ENCODE measurements at regions not wholly inside any gene's neighbourhood (a gene's known extent, or its start where the extent isn't known, plus 50 kb on each side); places are given as distances from the start of the nearest gene placed in this dataset.

DNA sequence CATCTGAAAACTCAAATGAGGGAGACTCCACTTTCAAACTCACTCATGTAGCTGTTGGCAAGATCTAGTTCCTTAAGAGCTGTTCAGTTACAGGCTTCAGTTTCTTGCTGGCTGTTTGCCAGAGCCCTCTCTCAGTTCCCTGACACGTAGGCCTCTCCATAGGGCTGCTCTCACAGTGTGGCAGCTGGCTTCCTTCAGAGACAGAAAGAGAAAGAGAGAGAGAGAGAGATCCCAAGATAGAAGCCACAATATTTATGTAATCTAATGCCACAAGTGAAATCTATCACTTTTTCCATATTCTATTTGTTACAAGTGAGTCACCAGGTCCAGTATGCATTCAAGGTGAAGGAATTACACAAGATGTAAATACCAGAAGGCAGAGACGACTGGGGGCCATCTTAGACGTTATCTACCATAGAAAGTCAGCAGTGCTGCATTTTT is 168.8 kb downstream of the RCN1 start:
- in situ Hi-C loops (cut with HindIII; ENCODE audit: low sequenced_read_pairs), result no loop called here

DNA sequence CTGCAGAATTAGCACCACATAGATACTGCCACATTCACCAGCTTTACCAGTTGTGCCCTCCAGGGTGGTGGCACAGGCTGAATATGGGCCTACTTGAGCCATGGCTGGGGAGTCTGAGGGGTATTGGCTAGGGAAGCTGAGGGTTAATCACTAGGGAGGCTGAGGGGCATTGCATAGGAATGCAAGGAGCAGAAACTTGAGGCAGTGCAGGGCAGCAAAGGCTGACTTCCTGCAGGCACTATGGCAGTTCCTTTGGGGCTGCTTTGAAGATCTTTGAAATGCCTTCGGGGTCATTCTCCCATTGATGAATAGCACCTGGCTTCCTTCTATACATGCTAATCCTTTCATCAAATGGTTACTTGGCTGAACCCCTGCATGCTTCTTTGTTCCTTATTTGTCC is 171.5 kb downstream of the RCN1 start:
- in situ Hi-C loops (cut with HindIII; ENCODE audit: low sequenced_read_pairs), result no loop called here

DNA sequence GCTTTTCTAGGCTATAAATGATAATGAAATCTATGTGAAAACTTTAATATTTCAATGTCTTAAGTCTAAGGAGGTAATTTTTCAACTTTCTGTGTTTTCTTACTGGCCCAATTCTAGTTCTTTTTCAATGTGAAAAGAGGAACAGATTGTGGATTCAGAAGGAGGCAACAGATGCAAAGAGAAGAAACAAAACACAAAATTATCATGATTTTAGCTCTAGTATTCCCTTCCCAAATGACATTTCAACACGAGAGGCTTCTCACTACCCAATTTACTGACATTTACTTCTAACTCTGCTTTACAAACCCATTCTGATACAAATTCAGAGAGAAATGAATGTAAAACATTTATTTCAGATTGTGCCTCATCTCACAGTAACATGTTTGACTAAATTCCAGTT is 169.4 kb downstream of the WT1 start:
- in situ Hi-C loops (cut with HindIII; ENCODE audit: low sequenced_read_pairs), result no loop called here

DNA sequence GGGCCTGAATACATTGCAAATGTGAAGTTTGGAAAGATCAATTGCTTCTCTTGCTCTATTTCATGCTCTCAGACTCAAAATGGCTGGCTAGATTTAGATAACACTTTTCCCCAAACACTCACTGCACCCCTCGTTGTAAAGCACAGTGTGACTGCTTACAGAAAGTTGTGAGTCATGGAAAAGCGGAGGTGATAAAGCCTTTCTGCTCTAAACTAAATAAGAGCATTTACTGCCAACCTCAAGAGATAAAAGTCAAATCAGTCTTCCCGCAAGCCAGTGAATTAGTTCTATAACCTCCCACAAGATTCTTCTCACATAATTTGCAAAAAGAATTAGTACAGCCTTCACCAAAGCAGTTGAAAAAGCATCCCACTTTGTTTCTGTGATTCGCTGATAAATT is 168.7 kb downstream of the WT1 start:
- in situ Hi-C loops (cut with HindIII; ENCODE audit: low sequenced_read_pairs), result no loop called here

DNA sequence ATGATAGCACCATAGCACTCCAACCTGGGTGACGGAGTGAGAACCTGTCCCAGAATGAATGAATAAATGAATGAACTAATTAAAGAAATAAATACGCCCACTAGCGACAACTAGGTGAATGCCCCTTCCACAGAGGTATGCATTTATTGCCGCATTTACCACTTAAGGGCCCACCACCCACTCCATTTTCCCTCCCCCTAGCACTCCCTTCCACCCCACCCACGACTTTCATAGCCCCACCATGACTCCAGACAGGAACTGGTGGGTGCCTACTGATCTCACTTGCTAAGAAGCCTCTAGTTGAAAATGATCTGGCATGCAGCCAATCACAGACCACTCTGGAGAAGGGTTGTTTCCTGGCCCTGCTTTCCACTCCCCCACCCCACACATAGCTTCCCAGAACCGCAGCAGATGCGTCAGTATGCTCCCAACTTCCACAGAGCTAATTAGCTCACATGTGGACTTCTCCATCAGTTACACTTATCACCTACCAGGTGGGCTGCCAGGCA is 167.6 kb downstream of the WT1 start:
- in situ Hi-C loops (cut with HindIII; ENCODE audit: low sequenced_read_pairs), result no loop called here

DNA sequence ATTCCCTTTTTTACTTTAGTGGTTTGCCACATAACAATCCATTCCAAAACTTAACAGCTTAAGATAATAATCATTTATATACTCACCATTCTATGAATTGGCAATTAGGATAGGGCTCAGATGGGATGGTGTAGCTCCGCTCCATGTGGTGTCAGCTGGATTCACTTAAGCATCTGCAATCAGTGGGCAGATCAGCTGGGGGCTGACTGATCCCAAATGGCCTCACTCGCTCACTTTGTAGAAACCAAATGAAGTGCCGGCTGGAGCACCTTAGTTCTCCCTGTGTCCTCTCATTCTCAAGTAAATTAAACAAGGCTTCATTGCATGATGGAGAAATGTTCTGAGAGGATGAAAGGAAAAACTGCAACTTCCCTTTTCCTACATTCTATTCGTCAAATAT is 161.4 kb downstream of the WT1 start:
- in situ Hi-C loops (cut with HindIII; ENCODE audit: low sequenced_read_pairs), result no loop called here

DNA sequence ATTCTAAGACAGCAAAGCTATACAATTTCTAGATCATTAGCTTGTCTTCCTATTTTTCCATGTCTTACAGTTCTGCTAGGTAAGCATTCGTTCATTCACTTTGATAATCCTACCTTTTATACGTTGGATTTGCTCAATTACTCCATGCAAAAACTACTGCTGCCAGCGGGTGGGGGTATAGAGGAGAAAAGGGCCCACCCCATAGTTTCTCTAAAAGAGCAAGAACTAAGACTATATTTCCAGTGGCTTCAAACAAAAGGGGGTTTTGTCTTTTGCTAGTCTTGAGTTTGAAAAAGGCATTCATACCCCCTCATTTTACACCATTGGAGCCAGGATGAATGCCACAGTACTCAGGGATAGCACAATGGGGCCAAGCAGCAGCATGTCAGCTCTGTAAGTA is 155.7 kb downstream of the WT1 start:
- in situ Hi-C loops (cut with HindIII; ENCODE audit: low sequenced_read_pairs), result no loop called here

DNA sequence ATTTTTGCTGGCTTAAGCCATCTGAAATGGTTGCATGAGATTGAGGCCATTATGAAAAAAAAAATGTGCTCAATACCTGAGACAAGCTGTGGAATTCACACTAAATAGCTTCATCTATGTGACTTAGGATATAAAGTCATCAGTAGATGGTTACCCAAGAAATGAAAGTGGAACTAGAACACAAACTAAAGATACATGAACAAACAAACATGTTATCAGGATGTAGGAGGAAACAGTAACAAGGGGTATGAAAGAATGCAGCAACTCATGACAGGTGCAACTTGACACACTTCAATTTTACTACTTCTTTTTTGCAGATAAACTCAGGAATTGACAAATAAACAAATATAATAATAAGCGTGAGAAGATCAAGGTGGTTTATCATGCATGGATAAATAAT is 155.0 kb downstream of the WT1 start:
- in situ Hi-C loops (cut with HindIII; ENCODE audit: low sequenced_read_pairs), result no loop called here

DNA sequence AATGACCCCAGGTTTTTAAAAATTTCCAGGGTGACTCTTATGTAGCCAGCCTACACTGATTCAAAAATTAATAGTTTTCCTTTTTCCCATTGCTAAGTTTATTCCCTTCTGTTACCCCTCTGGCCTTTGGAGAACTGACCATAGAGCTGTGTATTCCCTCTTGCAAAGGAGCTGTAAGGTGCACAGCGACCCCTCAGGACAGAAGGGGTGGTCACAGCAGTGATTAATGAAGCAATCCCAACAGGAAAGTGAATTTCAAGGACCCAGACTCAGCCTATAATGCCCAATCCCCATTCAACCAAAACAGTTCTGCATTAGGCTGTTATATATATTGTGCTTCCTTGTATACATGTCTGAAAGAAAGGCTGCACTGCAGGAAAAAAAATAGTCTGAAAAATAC is 147.1 kb downstream of the WT1 start:
- in situ Hi-C loops (cut with HindIII; ENCODE audit: low sequenced_read_pairs), result no loop called here

DNA sequence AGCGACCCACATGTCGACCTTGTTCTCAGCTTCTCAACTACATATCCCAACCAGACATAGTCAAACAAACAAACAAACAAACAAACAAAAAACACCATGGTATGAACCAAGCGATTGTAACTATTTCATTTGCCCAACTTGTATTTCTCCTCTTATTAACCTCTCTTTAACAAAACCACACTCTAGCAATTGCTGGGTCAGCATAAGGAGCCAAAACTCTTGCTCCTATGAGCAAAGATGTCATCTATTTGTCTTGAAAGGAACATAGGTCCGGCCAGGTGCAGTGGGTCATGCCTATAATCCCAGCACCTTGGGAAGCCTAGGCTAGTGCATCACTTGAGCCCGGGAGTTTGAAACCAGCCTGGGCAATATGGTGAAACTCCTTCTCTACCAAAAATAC is 145.6 kb downstream of the WT1 start:
- in situ Hi-C loops (cut with HindIII; ENCODE audit: low sequenced_read_pairs), result no loop called here

DNA sequence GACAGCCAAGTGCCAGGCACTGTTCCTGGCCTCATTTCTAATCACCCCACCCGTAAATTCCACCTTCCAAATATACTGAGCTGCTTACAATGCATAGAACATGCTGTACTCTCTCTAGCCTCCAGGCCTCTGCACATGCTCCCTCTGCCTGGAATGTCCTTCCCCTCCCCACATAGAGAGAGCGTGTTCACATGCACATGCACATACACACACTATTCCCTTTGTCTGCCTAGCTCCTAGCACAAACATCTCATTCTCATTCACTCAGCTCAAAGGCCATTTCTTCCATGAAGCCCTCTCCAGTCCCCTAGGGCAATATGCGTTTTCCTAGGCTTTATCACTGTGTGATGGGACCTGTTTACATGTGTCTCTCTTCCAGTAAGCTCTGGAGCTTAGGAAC is 144.6 kb downstream of the WT1 start:
- in situ Hi-C loops (cut with HindIII; ENCODE audit: low sequenced_read_pairs), result no loop called here

DNA sequence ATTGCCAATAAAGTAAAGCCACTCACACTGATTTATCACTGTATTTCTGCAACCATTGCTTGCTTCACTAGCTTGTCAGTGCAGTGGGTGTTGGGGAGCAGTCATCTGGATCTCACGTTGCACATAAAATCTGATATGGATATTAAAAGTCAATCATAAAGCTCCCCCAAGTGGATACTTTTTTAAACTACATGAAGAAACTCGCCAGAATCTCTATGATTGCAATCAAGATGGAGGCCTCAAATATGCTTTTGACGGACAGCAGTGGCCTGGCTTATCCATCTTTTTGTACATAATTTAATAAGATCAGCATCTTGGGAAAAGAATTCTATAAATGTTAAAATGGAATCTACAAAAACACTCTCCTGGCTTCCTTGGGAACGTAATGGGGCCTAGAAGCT is 137.7 kb downstream of the WT1 start:
- in situ Hi-C loops (cut with HindIII; ENCODE audit: low sequenced_read_pairs), result no loop called here

DNA sequence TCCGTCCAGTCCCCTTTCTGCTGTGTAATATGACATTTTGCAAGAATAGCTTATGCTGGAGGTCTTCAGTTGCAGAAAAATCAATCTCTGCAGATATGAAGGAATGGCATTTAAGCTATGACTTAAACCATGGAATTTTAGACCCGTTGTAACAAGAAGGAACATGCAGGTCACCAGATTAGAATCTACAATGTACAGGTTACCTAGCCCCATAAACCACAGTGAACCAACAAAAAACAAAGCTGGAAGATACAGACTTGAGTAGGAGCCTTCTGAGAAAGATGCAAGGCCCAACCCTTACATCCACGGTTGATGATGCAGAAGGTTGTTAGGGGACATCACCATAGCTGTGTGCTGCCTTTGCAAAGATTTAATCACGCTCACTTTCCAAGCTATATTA is 132.5 kb downstream of the WT1 start:
- in situ Hi-C loops (cut with HindIII; ENCODE audit: low sequenced_read_pairs), result no loop called here

DNA sequence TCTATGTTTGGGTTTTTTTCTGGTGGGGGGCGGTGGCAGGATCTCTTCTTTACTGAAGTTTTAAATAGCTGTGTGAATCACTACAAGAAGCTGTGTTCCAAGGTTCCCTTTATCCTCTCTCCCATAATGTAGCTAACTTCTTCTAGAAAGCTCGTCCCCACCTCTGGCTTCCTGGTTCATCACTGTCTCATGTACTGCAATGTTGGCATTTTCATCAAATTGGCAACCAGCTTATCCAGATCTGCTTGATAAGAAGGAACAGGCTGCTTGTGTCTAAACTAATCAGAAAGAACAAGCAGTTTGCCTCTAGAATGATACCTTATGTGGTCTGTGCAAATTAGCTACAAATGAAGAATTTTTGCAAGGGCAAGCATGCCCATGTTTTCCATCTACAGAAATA is 130.8 kb downstream of the WT1 start:
- in situ Hi-C loops (cut with HindIII; ENCODE audit: low sequenced_read_pairs), result no loop called here

DNA sequence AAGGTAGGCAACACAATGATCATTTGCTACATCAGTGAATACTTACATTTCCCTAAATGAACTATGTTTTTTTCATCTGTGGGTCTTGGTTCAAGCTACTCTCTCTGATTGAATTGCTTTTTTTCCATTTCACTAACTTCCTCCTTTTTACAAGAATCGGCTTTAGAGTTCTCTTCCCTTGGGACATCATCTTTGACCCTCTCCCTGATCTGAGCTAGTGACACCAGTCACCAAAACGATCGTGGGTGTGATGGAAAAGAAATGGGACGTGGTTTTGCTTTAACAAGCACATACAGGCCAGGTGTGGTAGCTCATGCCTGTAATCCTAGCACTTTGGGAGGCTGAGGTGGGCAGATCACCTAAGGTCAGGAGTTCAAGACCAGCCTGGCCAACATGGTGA is 129.9 kb downstream of the WT1 start:
- in situ Hi-C loops (cut with HindIII; ENCODE audit: low sequenced_read_pairs), result no loop called here

DNA sequence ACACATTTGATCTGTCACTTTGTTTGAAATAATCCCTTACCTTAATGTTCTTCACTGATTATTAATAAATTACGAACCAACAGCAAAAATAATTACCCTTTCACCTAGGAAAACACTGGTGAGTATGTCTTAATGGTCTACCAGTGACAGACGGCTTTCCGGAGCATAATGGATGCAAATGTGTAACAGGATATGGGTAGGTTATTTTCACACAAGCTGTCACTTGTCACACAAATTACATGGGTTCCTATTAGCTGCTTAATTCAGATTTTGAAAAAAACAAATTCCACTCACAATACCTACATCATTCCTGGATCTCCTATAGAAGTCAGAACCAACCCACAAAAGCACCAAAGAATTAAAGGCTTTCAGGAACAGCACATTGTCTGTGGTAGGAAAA is 127.9 kb downstream of the WT1 start:
- in situ Hi-C loops (cut with HindIII; ENCODE audit: low sequenced_read_pairs), result no loop called here

DNA sequence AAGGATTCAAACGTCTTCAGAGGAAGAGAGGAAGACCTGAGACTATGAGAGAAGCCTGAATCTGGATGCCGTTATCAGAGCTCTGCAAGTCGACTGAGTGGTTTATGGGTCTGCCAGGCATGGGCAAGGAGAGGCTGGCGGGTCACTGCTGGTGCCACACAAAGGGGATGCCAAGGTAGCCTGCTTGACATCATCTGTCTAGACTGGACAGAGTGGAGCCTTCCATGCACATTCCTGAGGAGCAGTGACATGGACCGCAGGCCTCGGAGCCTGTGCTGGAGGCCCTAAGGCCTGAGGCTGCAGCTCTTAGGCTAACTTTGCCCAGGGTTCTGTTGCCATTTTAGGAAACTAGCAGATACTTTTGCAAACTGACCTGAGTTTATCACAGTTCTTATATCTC is 127.4 kb downstream of the WT1 start:
- in situ Hi-C loops (cut with HindIII; ENCODE audit: low sequenced_read_pairs), result no loop called here

DNA sequence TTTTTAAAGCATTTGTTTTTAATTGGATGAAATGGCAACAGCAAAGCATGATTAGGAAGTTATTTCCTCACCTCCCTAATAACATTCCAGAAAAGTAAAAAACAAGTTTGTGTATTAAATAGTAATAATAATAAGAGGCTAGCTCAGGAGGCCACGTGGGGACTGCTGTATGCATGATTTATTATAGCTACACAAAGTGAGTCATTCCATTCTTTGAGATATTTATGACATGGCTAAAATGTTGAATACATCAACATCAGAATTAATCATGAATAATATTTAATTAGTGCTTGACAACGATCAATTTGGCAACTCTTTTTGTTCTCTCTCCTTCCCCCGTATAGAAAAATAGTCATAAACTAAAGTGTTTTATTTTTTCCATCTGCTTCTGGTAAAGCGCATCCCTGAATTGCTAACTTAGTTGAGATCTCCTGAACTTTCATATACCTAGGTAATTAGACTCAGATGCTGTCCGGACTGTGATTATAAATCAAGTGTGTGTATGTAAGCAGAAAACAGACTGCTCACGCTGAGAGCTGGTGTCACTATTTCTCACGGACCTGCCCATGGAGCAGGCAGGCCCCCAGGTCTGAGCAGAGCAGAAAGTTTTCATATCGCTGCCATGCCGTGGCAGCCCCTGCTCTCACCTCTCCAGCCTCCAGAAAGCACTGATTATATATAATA is 125.7 kb downstream of the WT1 start:
- in situ Hi-C loops (cut with HindIII; ENCODE audit: low sequenced_read_pairs), result no loop called here

DNA sequence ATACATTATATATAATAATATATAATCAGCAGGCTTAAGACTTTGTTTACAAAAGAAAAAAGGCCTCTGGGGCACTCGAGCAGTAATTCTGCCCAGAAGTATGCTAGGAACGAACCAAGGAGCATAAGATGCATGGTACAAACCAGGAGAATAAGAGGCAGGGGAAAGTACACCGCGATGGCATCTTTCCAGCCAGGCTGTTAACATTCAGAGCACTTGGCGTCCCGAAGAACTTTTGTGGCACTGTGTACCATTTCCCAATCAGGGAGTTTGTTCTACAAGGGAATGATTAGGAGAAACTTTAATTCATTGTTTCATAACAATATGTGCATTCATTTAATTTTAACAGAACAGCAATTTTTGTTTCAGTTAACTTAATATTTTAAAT is 125.1 kb downstream of the WT1 start:
- in situ Hi-C loops (cut with HindIII; ENCODE audit: low sequenced_read_pairs), result no loop called here

DNA sequence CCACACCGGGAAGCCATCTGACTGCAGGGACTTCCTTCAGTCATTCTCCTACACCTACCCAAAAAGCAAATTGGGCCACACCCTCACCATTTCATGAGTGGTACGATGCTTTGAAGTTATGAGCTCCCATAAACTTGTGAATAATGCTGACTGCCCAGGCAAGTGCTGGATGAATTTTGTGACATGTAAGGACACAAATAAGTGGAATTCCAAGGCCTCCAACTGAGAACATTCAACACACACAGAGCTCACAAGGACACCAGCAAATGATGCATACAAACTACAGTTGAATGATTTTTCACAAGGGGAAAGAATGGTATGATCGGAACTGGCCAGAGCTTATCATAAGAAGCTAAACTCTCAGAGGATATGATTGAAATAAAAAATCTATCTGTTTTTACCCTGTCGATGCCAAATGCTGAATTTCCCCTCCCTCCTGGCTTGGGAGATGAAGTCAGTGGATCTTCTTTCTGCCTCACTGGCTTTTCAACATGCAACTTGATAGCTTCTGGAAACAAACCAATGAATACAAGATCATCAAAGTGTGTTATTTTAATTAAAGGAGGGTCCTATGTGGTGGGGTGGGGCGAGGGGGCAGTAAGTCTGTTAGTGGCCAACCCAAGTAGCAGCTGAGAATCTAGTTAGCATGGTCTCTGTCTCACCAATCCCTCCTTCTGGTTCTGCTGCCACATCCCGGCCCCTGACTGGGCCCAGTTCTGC is 123.8 kb downstream of the WT1 start:
- in situ Hi-C loops (cut with HindIII; ENCODE audit: low sequenced_read_pairs), result no loop called here

DNA sequence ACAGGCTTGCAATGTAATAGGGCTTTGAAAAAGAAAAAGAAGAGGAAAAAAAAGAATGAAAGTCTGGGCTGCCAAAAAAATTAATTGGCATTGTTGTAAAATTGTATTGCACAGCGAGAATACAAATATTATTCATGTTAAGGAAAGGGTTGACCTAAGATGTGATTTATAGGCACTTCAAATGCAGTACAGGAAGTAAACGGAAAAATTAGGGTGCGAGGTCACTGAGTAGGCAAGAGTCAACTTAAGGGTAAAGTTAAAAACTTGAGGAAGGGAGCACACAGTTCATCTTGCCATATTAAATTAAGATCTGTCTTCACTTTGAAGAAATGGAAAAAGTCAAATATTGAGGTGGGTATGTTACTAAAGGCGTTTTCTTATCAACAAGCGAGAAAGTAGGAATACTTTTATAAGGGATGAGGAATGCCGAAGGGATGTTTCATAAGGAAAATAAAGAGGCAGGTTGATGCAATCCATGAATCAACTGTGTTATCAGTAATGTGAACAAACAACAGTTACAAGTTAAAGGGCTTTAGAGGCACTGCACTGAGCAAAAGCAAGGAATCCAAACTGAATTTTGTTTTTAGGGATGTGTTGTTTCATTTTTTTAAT is 123.0 kb downstream of the WT1 start:
- in situ Hi-C loops (cut with HindIII; ENCODE audit: low sequenced_read_pairs), result no loop called here

DNA sequence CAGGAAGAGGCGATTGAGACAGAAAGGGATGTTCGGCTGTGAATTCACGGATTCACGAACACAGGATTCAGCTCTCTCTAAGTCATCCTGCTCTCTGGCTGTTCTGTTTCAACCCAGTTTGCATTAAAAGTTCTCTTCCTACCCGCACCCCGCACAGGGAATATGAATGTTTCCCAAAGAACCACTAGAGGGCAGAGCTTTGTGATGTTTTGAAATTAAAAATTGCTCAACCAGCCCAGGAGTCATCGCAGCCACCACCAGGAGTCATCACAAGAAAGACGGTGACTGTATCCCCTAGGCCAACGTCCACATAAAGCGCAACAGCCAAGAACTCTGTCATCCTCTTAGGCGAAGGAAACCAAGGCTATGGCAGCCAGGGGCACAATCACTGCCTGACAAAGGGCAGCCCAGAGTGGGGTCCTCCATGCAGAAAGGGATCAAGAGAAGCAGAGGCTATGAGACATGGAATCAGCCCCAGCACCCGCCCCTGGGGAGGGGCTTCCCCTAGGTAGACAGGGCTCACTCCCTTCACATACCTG is 122.4 kb downstream of the WT1 start:
- in situ Hi-C loops (cut with HindIII; ENCODE audit: low sequenced_read_pairs), result no loop called here

Data from DLD1 (cell line).